H1 (cell line): ENCODE measurements at regions not wholly inside any gene's neighbourhood (a gene's known extent, or its start where the extent isn't known, plus 50 kb on each side); places are given as distances from the start of the nearest gene placed in this dataset.
A peak's percentile ranks its signal among the peaks of the same experiment; 100 is the strongest.

Source experiments
- BACH1 ChIP-seq: IDR thresholded peaks from 2 replicates; pipeline ENCODE4 v1.6.1; 2012; ENCODE audit warnings: low read length, improper control_type of control experiment
- CTCF ChIP-seq, 3 experiments: IDR thresholded peaks; 1 replicate in 2 of 3; 2 replicates in 1 of 3; pipeline versions ENCODE4 v1.5.1 to v1.6.1; 2011; ENCODE audit warnings: low read length in 3 of 3, mild to moderate bottlenecking in 3 of 3, inconsistent platforms in 2 of 3, low read depth in 1 of 3, moderate library complexity in 1 of 3; ENCODE audit not compliant: insufficient read depth in 1 of 3; ENCODE audit errors: control extremely low read depth in 1 of 3
- EGR1 ChIP-seq: IDR thresholded peaks from 2 replicates; pipeline ENCODE4 v1.6.1; 2011; ENCODE audit warnings: low read depth, low read length, borderline replicate concordance
- EP300 ChIP-seq, 2 experiments: IDR thresholded peaks; 1 replicate in 1 of 2; 2 replicates in 1 of 2; pipeline ENCODE4 v1.6.1; 2011 to 2012; ENCODE audit warnings: low read depth in 2 of 2, low read length in 2 of 2, mild to moderate bottlenecking in 2 of 2, borderline replicate concordance in 1 of 2, inconsistent platforms in 1 of 2, moderate library complexity in 1 of 2
- HDAC2 ChIP-seq, 2 experiments: fragments of 300-600 bp in 1 of 2; sonication (generic) in 1 of 2; IDR thresholded peaks; 2 replicates each; pipeline ENCODE4 v1.6.1; 2011 to 2012; ENCODE audit warnings: low read depth in 2 of 2, low read length in 2 of 2, mild to moderate bottlenecking in 2 of 2, moderate library complexity in 2 of 2, borderline replicate concordance in 1 of 2, inconsistent platforms in 1 of 2
- POLR2A ChIP-seq, 2 experiments: IDR thresholded peaks; 1 replicate in 1 of 2; 2 replicates in 1 of 2; pipeline ENCODE4 v1.6.1; 2011; ENCODE audit warnings: low read depth in 2 of 2, low read length in 2 of 2, mild to moderate bottlenecking in 2 of 2; ENCODE audit errors: control extremely low read depth in 1 of 2
- RAD21 ChIP-seq, 2 experiments: IDR thresholded peaks in 1 of 2; conservative IDR thresholded peaks in 1 of 2; 2 replicates each; pipeline ENCODE4 v1.6.1; 2011; ENCODE audit warnings: low read depth in 2 of 2, low read length in 2 of 2, improper control_type of control experiment in 1 of 2, inconsistent platforms in 1 of 2, mild to moderate bottlenecking in 1 of 2, moderate library complexity in 1 of 2
- SIN3A ChIP-seq, 2 experiments: IDR thresholded peaks in 1 of 2; conservative IDR thresholded peaks in 1 of 2; 2 replicates each; pipeline ENCODE4 v1.6.1; 2011 to 2012; ENCODE audit warnings: low read length in 2 of 2, improper control_type of control experiment in 1 of 2, low read depth in 1 of 2, mild to moderate bottlenecking in 1 of 2
- TCF12 ChIP-seq: IDR thresholded peaks from 2 replicates; pipeline ENCODE4 v1.6.1; 2011; ENCODE audit warnings: low read depth, mild to moderate bottlenecking, low read length
- TEAD4 ChIP-seq: IDR thresholded peaks from 2 replicates; pipeline ENCODE4 v1.6.1; 2012; ENCODE audit warnings: low read depth, low read length, inconsistent platforms, mixed read lengths
- USF2 ChIP-seq: IDR thresholded peaks from 2 replicates; pipeline ENCODE4 v1.6.1; 2011; ENCODE audit warnings: low read length, improper control_type of control experiment
- ZNF274 ChIP-seq: IDR thresholded peaks from 2 replicates; pipeline ENCODE4 v1.7.0; 2012; ENCODE audit warnings: low read length, borderline replicate concordance; ENCODE audit errors: extremely low read depth

GRCh38 chr16:87086575-87086974 lies 230.6 kb downstream of the C16orf95 start:
- TF ChIP-seq RAD21 (IDR thresholded peaks at IDR 0.05 in 1 of 2, conservative IDR thresholded peaks at IDR 0.05 in 1 of 2; ENCODE audit: low read depth in 2 of 2, low read length in 2 of 2) (no peak), CTCF (IDR thresholded peaks at IDR 0.05; ENCODE audit: control extremely low read depth in 1 of 3, insufficient read depth in 1 of 3, low read depth in 1 of 3, low read length in 3 of 3) (no peak), USF2 (no peak), ZNF274 (no peak), BACH1 (peak; percentile 85), HDAC2 (IDR thresholded peaks at IDR 0.05; ENCODE audit: borderline replicate concordance in 1 of 2, low read depth in 2 of 2, low read length in 2 of 2) (no peak), POLR2A (IDR thresholded peaks at IDR 0.05; ENCODE audit: control extremely low read depth in 1 of 2, low read depth in 2 of 2, low read length in 2 of 2) (no peak), EGR1 (no peak), SIN3A (conservative IDR thresholded peaks at IDR 0.05 in 1 of 2, IDR thresholded peaks at IDR 0.05 in 1 of 2; ENCODE audit: low read depth in 1 of 2, low read length in 2 of 2) (no peak), TCF12 (no peak), EP300 (IDR thresholded peaks at IDR 0.05; ENCODE audit: borderline replicate concordance in 1 of 2, low read depth in 2 of 2, low read length in 2 of 2) (no peak), TEAD4 (no peak)
